OCI-LY7 (cell line): ENCODE measurements at regions not wholly inside any gene's neighbourhood (a gene's known extent, or its start where the extent isn't known, plus 50 kb on each side); places are given as distances from the start of the nearest gene placed in this dataset.

ENCODE experiments used
- BruUV-seq: library from RNA; stranded (reverse); fragments of 400-500 nt; replicated peaks from 2 replicates; lab custom pipeline; 2021; lab: Mats Ljungman, UMichigan
- CTCF ChIA-PET: fragments of 300-600 bp; sonication (Branson Sonifier 250); formaldehyde crosslinking; loops from one replicate; lab custom pipeline; 2022; ENCODE audit warnings: antibody characterized with exemption; ENCODE audit not compliant: unreplicated experiment; lab: Charles Lee
- POLR2A ChIA-PET: fragments of 300-600 bp; sonication (Branson Sonifier 250); formaldehyde crosslinking; loops from one replicate; lab custom pipeline; 2022; ENCODE audit warnings: antibody characterized with exemption; lab: Charles Lee
- DNase-seq: peaks from one replicate; pipeline ENCODE4 v3.0.0-alpha.2; 2015; ENCODE audit warnings: low spot score
- H2AFZ ChIP-seq: fragments of 200-600 bp; sonication (generic), shearing (Covaris generic); 2 replicates; pipeline ENCODE4 v1.6.1; 2014; ENCODE audit warnings: mild to moderate bottlenecking, antibody characterized with exemption, low read length, moderate library complexity
- H3K27ac ChIP-seq: fragments of 200-600 bp; sonication (generic); 2 replicates; pipeline ENCODE4 v1.5.1; 2014; ENCODE audit warnings: mixed run types, low read depth, mild to moderate bottlenecking, moderate library complexity, low read length, inconsistent platforms; ENCODE audit not compliant: poor library complexity, severe bottlenecking
- H3K36me3 ChIP-seq: fragments of 200-600 bp; sonication (generic); 2 replicates; pipeline ENCODE4 v1.6.1; 2014; ENCODE audit warnings: mild to moderate bottlenecking, antibody characterized with exemption, low read length, moderate library complexity, mixed read lengths; ENCODE audit not compliant: insufficient read depth
- H3K4me1 ChIP-seq: fragments of 200-600 bp; sonication (generic); 2 replicates; pipeline ENCODE4 v1.5.1; 2014; ENCODE audit warnings: mild to moderate bottlenecking, low read length; ENCODE audit not compliant: insufficient read depth, poor library complexity, severe bottlenecking
- H3K4me2 ChIP-seq: fragments of 200-600 bp; sonication (generic); 2 replicates; pipeline ENCODE4 v1.6.1; 2014; ENCODE audit warnings: mild to moderate bottlenecking, low read length
- H3K4me3 ChIP-seq: fragments of 200-600 bp; sonication (generic); 2 replicates; pipeline ENCODE4 v1.5.1; 2014; ENCODE audit warnings: mild to moderate bottlenecking, low read depth, low read length; ENCODE audit not compliant: poor library complexity, severe bottlenecking
- H3K79me2 ChIP-seq: fragments of 200-600 bp; sonication (generic); 2 replicates; pipeline ENCODE4 v1.6.1; 2016; ENCODE audit warnings: low read depth, mild to moderate bottlenecking, low read length, moderate library complexity, mixed read lengths; ENCODE audit not compliant: insufficient read depth
- H3K9me2 ChIP-seq: fragments of 200-600 bp; sonication (generic); 2 replicates; pipeline ENCODE4 v1.6.1; 2016; ENCODE audit warnings: mild to moderate bottlenecking, low read length, mixed read lengths; ENCODE audit not compliant: insufficient read depth
- H3K9me3 ChIP-seq: fragments of 200-600 bp; sonication (generic); 2 replicates; pipeline ENCODE4 v1.6.1; 2014; ENCODE audit warnings: mild to moderate bottlenecking, mixed run types, low read length, mixed read lengths
- H4K20me1 ChIP-seq: fragments of 200-600 bp; sonication (generic); 2 replicates; pipeline ENCODE4 v1.6.1; 2014; ENCODE audit warnings: mild to moderate bottlenecking, antibody characterized with exemption, low read length, moderate library complexity, mixed read lengths; ENCODE audit not compliant: insufficient read depth
- CTCF ChIP-seq: fragments of 200-600 bp; sonication (generic); conservative IDR thresholded peaks from 2 replicates; pipeline ENCODE4 v1.5.1; 2014; ENCODE audit warnings: mild to moderate bottlenecking, antibody characterized with exemption, low read length, moderate library complexity, mixed read lengths
- EZH2phosphoT487 ChIP-seq: fragments of 200-600 bp; sonication (generic); IDR thresholded peaks from 2 replicates; pipeline ENCODE4 v1.6.1; 2018; ENCODE audit warnings: low read depth, borderline replicate concordance, mild to moderate bottlenecking, mixed run types, antibody characterized with exemption, low read length, moderate library complexity, mixed read lengths
- intact Hi-C: fragments of 100-400 bp; cut with micrococcal nuclease; formaldehyde crosslinking; loops from one replicate; pipeline ENCODE4 v1.10.0; 2022; ENCODE audit not compliant: unreplicated experiment

- POLR2A ChIA-PET: no interaction called here
- H3K36me3 ChIP-seq: no peaks in the 10 kb centered on the region
- no peaks in the 10 kb centered on the region for H3K9me2 ChIP-seq
- H3K9me3 ChIP-seq: no peaks in the 10 kb centered on the region
- H3K4me3 ChIP-seq: no peak overlapping the region
- H3K4me1 ChIP-seq: no peaks in the 10 kb centered on the region
- no peaks in the 10 kb centered on the region for H3K79me2 ChIP-seq
- no peak for DNase-seq
- H3K27ac ChIP-seq: no peak overlapping the region
- no peaks in the 10 kb centered on the region for H4K20me1 ChIP-seq
- CTCF ChIA-PET: no interaction called here
- intact Hi-C loops: no loop called here
- no peak overlapping the region for H3K4me2 ChIP-seq
- TF ChIP-seq EZH2phosphoT487: no peak
- no peak overlapping the region for H2AFZ ChIP-seq
- no TSS peak for BruUV-seq
These were observed 379.1 kb upstream of the TEX13C start for GRCh38 chrX:124940531-124940930.

- Histone ChIP-seq H4K20me1 (no peaks in the 10 kb centered on the region), H3K79me2 (no peaks in the 10 kb centered on the region), H3K9me2 (no peaks in the 10 kb centered on the region), H3K4me2 (no peak overlapping the region), H3K9me3 (no peaks in the 10 kb centered on the region), H3K4me1 (no peaks in the 10 kb centered on the region), H3K4me3 (no peak overlapping the region), H2AFZ (no peak overlapping the region), H3K36me3 (no peaks in the 10 kb centered on the region), H3K27ac (no peak overlapping the region)
- no peak for DNase-seq
- intact Hi-C loops: no loop called here
- TF ChIP-seq CTCF (no peak), EZH2phosphoT487 (no peak)
- no TSS peak for BruUV-seq
- ChIA-PET CTCF (no interaction called here), POLR2A (interaction anchor here (0.6 kb wide), 1 partner anchor 409 kb away, joined by 3 read pairs; no protein-coding TSS in a partner anchor)
These were observed 365.3 kb upstream of the TEX13C start for GRCh38 chrX:124954402-124954801.

- CTCF ChIA-PET: no interaction called here
- Histone ChIP-seq H3K4me2 (no peak overlapping the region), H3K9me2 (no peaks in the 10 kb centered on the region), H3K4me1 (no peaks in the 10 kb centered on the region), H3K36me3 (no peaks in the 10 kb centered on the region), H2AFZ (no peak overlapping the region), H3K9me3 (no peaks in the 10 kb centered on the region), H3K79me2 (no peaks in the 10 kb centered on the region), H4K20me1 (no peaks in the 10 kb centered on the region), H3K4me3 (no peak overlapping the region), H3K27ac (no peak overlapping the region)
- no peak for TF ChIP-seq EZH2phosphoT487
- no peak for TF ChIP-seq CTCF
- POLR2A ChIA-PET: interaction anchor here (0.7 kb wide), 1 partner anchor 400 kb away, joined by 3 read pairs; no protein-coding TSS in a partner anchor
- no peak for DNase-seq
- BruUV-seq: no TSS peak
- intact Hi-C loops: no loop called here
These were observed 359.2 kb upstream of the TEX13C start for GRCh38 chrX:124960454-124960853.
